ENCODE measurements at regions not wholly inside any gene's neighbourhood (a gene's known extent, or its start where the extent isn't known, plus 50 kb on each side); places are given as distances from the start of the nearest gene placed in this dataset.

- H2AFZ ChIP-seq (ENCODE audit: low read depth, low read length, severe bottlenecking) = no peak overlapping the region
- H3K27ac ChIP-seq (ENCODE audit: low read depth, low read length) = no peak overlapping the region
- no peaks in the 10 kb centered on the region for H4K20me1 ChIP-seq (ENCODE audit: low read depth, low read length)
- H3K79me2 ChIP-seq (ENCODE audit: insufficient read depth, low read length) = no peaks in the 10 kb centered on the region
- no peak overlapping the region for H3K9ac ChIP-seq (ENCODE audit: low read length)
- no peaks in the 10 kb centered on the region for H3K27me3 ChIP-seq (ENCODE audit: low read length)
- no peaks in the 10 kb centered on the region for H3K9me2 ChIP-seq (replicated peaks; ENCODE audit: insufficient read depth, low read length)
- H3K36me3 ChIP-seq (ENCODE audit: low read length) = no peaks in the 10 kb centered on the region
- H3K4me2 ChIP-seq (ENCODE audit: low read depth, low read length, poor library complexity, severe bottlenecking) = no peak overlapping the region
- no peaks in the 10 kb centered on the region; the same call in 1 of the 2 replicates for H3K9me3 ChIP-seq (ENCODE audit: insufficient read depth, low read length)
- TF ChIP-seq CTCF (IDR thresholded peaks at IDR 0.05; ENCODE audit: insufficient read depth, low read length, poor library complexity, severe bottlenecking) = no peak
- no peak for TF ChIP-seq EZH2phosphoT487 (conservative IDR thresholded peaks at IDR 0.05; ENCODE audit: low read length)
- no peak overlapping the region for H3K4me3 ChIP-seq (ENCODE audit: insufficient read depth, low read length, poor library complexity, severe bottlenecking)
- H3F3A ChIP-seq (ENCODE audit: insufficient read depth) = no peaks in the 10 kb centered on the region
Measured at GRCh38 chr13:62093984-62094780, 678.5 kb upstream of the PCDH20 start.

GRCh38 chr13:62092949-62093348 lies 677.3 kb upstream of the PCDH20 start:
- no peaks in the 10 kb centered on the region for H3K27me3 ChIP-seq (ENCODE audit: low read length)
- H2AFZ ChIP-seq (ENCODE audit: low read depth, low read length, severe bottlenecking) = peak overlapping the region; percentile 5
- no peak overlapping the region for H3K9ac ChIP-seq (ENCODE audit: low read length)
- no peak overlapping the region for H3K4me3 ChIP-seq (ENCODE audit: insufficient read depth, low read length, poor library complexity, severe bottlenecking)
- no peaks in the 10 kb centered on the region for H3K9me2 ChIP-seq (replicated peaks; ENCODE audit: insufficient read depth, low read length)
- H3F3A ChIP-seq (ENCODE audit: insufficient read depth) = no peaks in the 10 kb centered on the region
- H3K27ac ChIP-seq (ENCODE audit: low read depth, low read length) = no peak overlapping the region
- no peaks in the 10 kb centered on the region for H3K79me2 ChIP-seq (ENCODE audit: insufficient read depth, low read length)
- H3K4me2 ChIP-seq (ENCODE audit: low read depth, low read length, poor library complexity, severe bottlenecking) = no peak overlapping the region
- H3K36me3 ChIP-seq (ENCODE audit: low read length) = no peaks in the 10 kb centered on the region
- H3K9me3 ChIP-seq (ENCODE audit: insufficient read depth, low read length) = no peaks in the 10 kb centered on the region; the same call in 1 of the 2 replicates
- no peaks in the 10 kb centered on the region for H4K20me1 ChIP-seq (ENCODE audit: low read depth, low read length)
- TF ChIP-seq EZH2phosphoT487 (conservative IDR thresholded peaks at IDR 0.05; ENCODE audit: low read length) = no peak
- TF ChIP-seq CTCF (IDR thresholded peaks at IDR 0.05; ENCODE audit: insufficient read depth, low read length, poor library complexity, severe bottlenecking) = no peak

GRCh38 chr13:62092536-62092935 lies 676.9 kb upstream of the PCDH20 start:
- TF ChIP-seq EZH2phosphoT487 (conservative IDR thresholded peaks at IDR 0.05; ENCODE audit: low read length) (no peak), CTCF (IDR thresholded peaks at IDR 0.05; ENCODE audit: insufficient read depth, low read length, poor library complexity, severe bottlenecking) (no peak)

More at GRCh38 chr13:62092536-62092935, 676.9 kb upstream of the PCDH20 start:
- no peaks in the 10 kb centered on the region for H3K36me3 ChIP-seq (ENCODE audit: low read length)
- H4K20me1 ChIP-seq (ENCODE audit: low read depth, low read length) = no peaks in the 10 kb centered on the region
- H2AFZ ChIP-seq (ENCODE audit: low read depth, low read length, severe bottlenecking) = peak overlapping the region; percentile 5
- no peaks in the 10 kb centered on the region for H3K79me2 ChIP-seq (ENCODE audit: insufficient read depth, low read length)
- H3K27ac ChIP-seq (ENCODE audit: low read depth, low read length) = no peak overlapping the region
- no peak overlapping the region for H3K4me3 ChIP-seq (ENCODE audit: insufficient read depth, low read length, poor library complexity, severe bottlenecking)
- H3K9me2 ChIP-seq (replicated peaks; ENCODE audit: insufficient read depth, low read length) = no peaks in the 10 kb centered on the region
- H3F3A ChIP-seq (ENCODE audit: insufficient read depth) = no peaks in the 10 kb centered on the region
- H3K4me2 ChIP-seq (ENCODE audit: low read depth, low read length, poor library complexity, severe bottlenecking) = no peak overlapping the region
- H3K27me3 ChIP-seq (ENCODE audit: low read length) = no peaks in the 10 kb centered on the region
- H3K9ac ChIP-seq (ENCODE audit: low read length) = no peak overlapping the region
- H3K9me3 ChIP-seq (ENCODE audit: insufficient read depth, low read length) = no peaks in the 10 kb centered on the region; the same call in 1 of the 2 replicates

All from SU-DHL-6 (cell line).